Fibroblast of pulmonary artery (primary cell): ENCODE measurements at regions not wholly inside any gene's neighbourhood (a gene's known extent, or its start where the extent isn't known, plus 50 kb on each side); places are given as distances from the start of the nearest gene placed in this dataset.

Experiments
- DNase-seq: peaks from one replicate; pipeline ENCODE4 v3.0.0-alpha.2; 2010; ENCODE audit warnings: low read depth
- H3K4me3 ChIP-seq: replicated peaks from 2 replicates; pipeline ENCODE4 v1.5.1; 2011; ENCODE audit warnings: low read depth, mild to moderate bottlenecking, control low read depth, low read length, moderate library complexity
- CTCF ChIP-seq: IDR thresholded peaks from 2 replicates; pipeline ENCODE4 v1.5.1; 2011; ENCODE audit warnings: mild to moderate bottlenecking, control low read depth, low read length, inconsistent platforms; ENCODE audit errors: missing control alignments

DNA sequence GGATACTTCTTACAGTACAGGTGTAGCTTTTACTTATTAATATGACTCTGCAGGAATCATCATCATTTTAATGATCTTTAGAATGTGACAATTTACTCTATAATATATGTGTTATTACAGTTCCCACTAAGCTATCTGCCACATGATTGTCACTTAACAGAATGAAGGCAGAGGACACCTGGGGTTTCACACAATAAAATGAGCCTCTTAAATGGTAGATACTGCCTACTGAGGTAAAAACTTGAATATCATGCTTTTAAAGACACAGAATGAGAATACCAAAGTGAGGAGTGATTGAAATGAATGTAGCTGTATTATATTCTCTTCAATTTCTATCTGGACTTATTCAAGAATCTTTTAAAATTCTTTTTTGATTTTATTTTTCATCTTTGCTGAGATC lies 1255.3 kb upstream of the LRRN3 start:
- TF ChIP-seq CTCF = no peak
- DNase-seq = no peak
- H3K4me3 ChIP-seq = no peak overlapping the region

GRCh38 chr7:109836016-109836415 lies 1254.9 kb upstream of the LRRN3 start:
- DNase-seq = no peak
- H3K4me3 ChIP-seq = no peak overlapping the region
- TF ChIP-seq CTCF = no peak

- DNase-seq = no peak
Observed at GRCh38 chr7:109842386-109842785, 1248.5 kb upstream of the LRRN3 start.

GRCh38 chr7:109844362-109844761 lies 1246.6 kb upstream of the LRRN3 start:
- H3K4me3 ChIP-seq = no peak overlapping the region
- peak; percentile 6 for DNase-seq

More at GRCh38 chr7:109842386-109842785, 1248.5 kb upstream of the LRRN3 start:
- TF ChIP-seq CTCF = no peak
- no peak overlapping the region for H3K4me3 ChIP-seq

GRCh38 chr7:109864230-109864629 lies 1226.7 kb upstream of the LRRN3 start:
- DNase-seq = no peak
- no peak overlapping the region for H3K4me3 ChIP-seq
- TF ChIP-seq CTCF = no peak

More at GRCh38 chr7:109844362-109844761, 1246.6 kb upstream of the LRRN3 start:
- TF ChIP-seq CTCF = peak; percentile 33

DNA sequence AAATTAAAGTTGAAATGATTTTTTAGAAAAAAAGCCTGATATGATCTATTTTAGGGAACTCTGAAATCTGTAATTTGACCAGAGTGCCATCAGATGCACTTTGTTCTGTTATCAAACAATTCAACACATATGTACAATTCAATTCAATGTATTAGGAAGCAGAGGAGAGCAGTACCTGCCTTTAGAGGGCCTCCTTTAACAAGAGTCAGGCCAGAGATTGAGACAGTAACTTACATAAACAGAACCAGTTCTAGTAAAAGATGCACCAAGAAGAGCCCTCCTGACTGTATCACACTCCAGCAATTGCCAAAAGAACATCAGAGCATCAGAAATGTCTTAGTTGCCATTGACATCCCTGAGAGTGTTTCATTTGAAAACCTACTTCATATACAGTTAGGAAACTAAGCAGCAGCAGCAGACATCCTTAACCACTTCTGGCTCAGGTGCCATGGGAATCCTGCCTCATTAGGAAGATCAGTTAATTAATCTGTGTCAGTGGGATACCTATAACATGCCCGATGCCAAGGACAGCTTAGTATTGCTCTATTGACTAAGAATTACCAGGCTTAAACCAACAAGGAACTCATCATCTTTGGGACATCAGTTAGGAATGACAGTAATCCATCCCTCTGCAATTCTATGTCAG lies 1222.6 kb upstream of the LRRN3 start:
- no peak for TF ChIP-seq CTCF
- no peak overlapping the region for H3K4me3 ChIP-seq
- no peak for DNase-seq

DNA sequence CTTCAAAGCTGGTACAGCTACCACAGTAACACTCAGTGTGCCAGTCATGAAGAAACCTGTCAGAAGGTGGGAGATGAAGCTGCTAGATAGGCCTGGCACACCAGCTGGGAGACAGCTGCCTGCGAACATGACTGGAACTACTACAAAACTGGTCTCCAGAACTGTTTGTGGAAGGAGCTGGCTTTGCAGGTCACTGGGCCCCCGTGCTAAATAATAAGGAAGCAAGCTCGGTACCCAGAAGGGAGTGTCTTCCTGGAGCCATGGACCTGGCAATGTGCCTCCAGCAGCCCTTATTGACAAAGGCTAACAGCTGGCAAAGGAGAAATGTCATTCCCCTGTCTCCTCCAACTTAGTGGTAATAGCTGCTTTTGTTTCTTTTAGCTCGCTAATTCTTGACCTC lies 1217.6 kb upstream of the LRRN3 start:
- no peak for DNase-seq
- no peak overlapping the region for H3K4me3 ChIP-seq
- TF ChIP-seq CTCF = no peak
